Thymus (tissue), 11 donors: ENCODE measurements at regions not wholly inside any gene's neighbourhood (a gene's known extent, or its start where the extent isn't known, plus 50 kb on each side); places are given as distances from the start of the nearest gene placed in this dataset.
"Not testable (repeated sequence)": the region's sequence is repeated elsewhere in the genome, so short reads cannot be mapped to it uniquely, and the experiment has no call there.

Experiments used
- DNase-seq, 9 donors: peaks; one replicate each; pipeline ENCODE4 v3.0.0-alpha.2; 2013; ENCODE audit warnings: low spot score in 9 of 9, low read depth in 6 of 9, missing footprints in 1 of 9
- H3K27ac ChIP-seq, 2 donors: one replicate each; pipeline ENCODE4 v1.5.1; 2013; ENCODE audit warnings: control low read depth in 1 of 2, low read depth in 1 of 2, low read length in 1 of 2, mild to moderate bottlenecking in 1 of 2, moderate library complexity in 1 of 2
- H3K27me3 ChIP-seq, 2 donors: one replicate each; pipeline ENCODE4 v1.5.1; 2013; ENCODE audit warnings: low read length in 1 of 2; ENCODE audit not compliant: control insufficient read depth in 2 of 2, insufficient read depth in 1 of 2
- H3K36me3 ChIP-seq, 2 donors: one replicate each; pipeline ENCODE4 v1.5.1; 2013; ENCODE audit warnings: low read length in 1 of 2, mild to moderate bottlenecking in 1 of 2, moderate library complexity in 1 of 2; ENCODE audit not compliant: control insufficient read depth in 2 of 2, insufficient read depth in 2 of 2
- H3K4me1 ChIP-seq, 2 donors: one replicate each; pipeline ENCODE4 v1.5.1; 2013; ENCODE audit warnings: low read length in 2 of 2; ENCODE audit not compliant: control insufficient read depth in 2 of 2, insufficient read depth in 2 of 2
- H3K4me3 ChIP-seq, 2 donors: one replicate each; pipeline ENCODE4 v1.5.1; 2013; ENCODE audit warnings: low read length in 2 of 2, control low read depth in 1 of 2, mild to moderate bottlenecking in 1 of 2
- H3K9me3 ChIP-seq, 2 donors: one replicate each; pipeline ENCODE4 v1.5.1; 2013; ENCODE audit warnings: low read length in 1 of 2, mild to moderate bottlenecking in 1 of 2; ENCODE audit not compliant: control insufficient read depth in 2 of 2, insufficient read depth in 1 of 2
- WGBS: extraction: QIAGEN DNeasy Blood & Tissue Kit; methylation state at CpG from one replicate; pipeline ENCODE4 v1.1.7; 2013; 5-methylcytosine and 5-hydroxymethylcytosine counted together
- donor health status: healthy.

GRCh38 chr1:184170719-184171118 is 119.2 kb downstream of the TSEN15 start:
- H3K27me3 ChIP-seq, result no peaks in the 10 kb centered on the region
- no peaks in the 10 kb centered on the region for H3K9me3 ChIP-seq

GRCh38 chr1:184176058-184176457 is 124.5 kb downstream of the TSEN15 start:
- Histone ChIP-seq H3K27ac (no peak overlapping the region), H3K27me3 (no peaks in the 10 kb centered on the region), H3K9me3 (no peaks in the 10 kb centered on the region), H3K4me1 (no peaks in the 10 kb centered on the region), H3K4me3 (no peak overlapping the region), H3K36me3 (no peaks in the 10 kb centered on the region)
- 97% methylated on average over 2 of the region's 2 CpGs for WGBS
- no peak for DNase-seq

More at GRCh38 chr1:184170719-184171118, 119.2 kb downstream of the TSEN15 start:
- no peaks in the 10 kb centered on the region for H3K36me3 ChIP-seq
- no peak overlapping the region for H3K27ac ChIP-seq
- no peak for DNase-seq
- H3K4me3 ChIP-seq, result no peak overlapping the region
- H3K4me1 ChIP-seq, result no peaks in the 10 kb centered on the region

- H3K36me3 ChIP-seq, result no peaks in the 10 kb centered on the region
- H3K4me1 ChIP-seq, result no peaks in the 10 kb centered on the region
- H3K4me3 ChIP-seq, result no peak overlapping the region
- H3K27me3 ChIP-seq, result no peaks in the 10 kb centered on the region
- peaks cover 0 to 3% of the 10 kb centered on the region in 2 donors for H3K9me3 ChIP-seq
- WGBS, result 99% methylated on average over 2 of the region's 2 CpGs
- no peak overlapping the region for H3K27ac ChIP-seq
- DNase-seq, result no peak
These were observed 129.5 kb downstream of the TSEN15 start for GRCh38 chr1:184181044-184181443.

GRCh38 chr1:184183919-184184318 is 132.4 kb downstream of the TSEN15 start:
- H3K36me3 ChIP-seq, result no peaks in the 10 kb centered on the region
- H3K27ac ChIP-seq, result no peak overlapping the region
- WGBS, result 96% methylated on average over 3 of the region's 3 CpGs
- no peak for DNase-seq
- H3K4me3 ChIP-seq, result no peak overlapping the region
- H3K27me3 ChIP-seq, result no peaks in the 10 kb centered on the region
- peaks cover 0 to 3% of the 10 kb centered on the region in 2 donors for H3K9me3 ChIP-seq
- no peaks in the 10 kb centered on the region for H3K4me1 ChIP-seq

GRCh38 chr1:184184614-184185013 is 133.1 kb downstream of the TSEN15 start:
- not testable (repeated sequence) for DNase-seq, H3K9me3 ChIP-seq, H3K4me1 ChIP-seq, H3K4me3 ChIP-seq, H3K27ac ChIP-seq, H3K27me3 ChIP-seq, H3K36me3 ChIP-seq
- 100% methylated on average over 3 of the region's 3 CpGs for WGBS

GRCh38 chr1:184185347-184185746 is 133.8 kb downstream of the TSEN15 start:
- Histone ChIP-seq H3K4me3 (no peak overlapping the region), H3K9me3 (peaks cover 0 to 3% of the 10 kb centered on the region in 2 donors), H3K4me1 (no peaks in the 10 kb centered on the region), H3K36me3 (no peaks in the 10 kb centered on the region), H3K27me3 (no peaks in the 10 kb centered on the region), H3K27ac (no peak overlapping the region)
- WGBS, result 84% methylated on average over 3 of the region's 3 CpGs
- DNase-seq, result no peak

- Histone ChIP-seq H3K27ac (no peak overlapping the region), H3K27me3 (peaks cover 0 to 1% of the 10 kb centered on the region in 2 donors), H3K36me3 (no peaks in the 10 kb centered on the region), H3K4me1 (no peaks in the 10 kb centered on the region), H3K9me3 (peaks cover 0 to 3% of the 10 kb centered on the region in 2 donors), H3K4me3 (no peak overlapping the region)
- DNase-seq, result no peak
These were observed 134.6 kb downstream of the TSEN15 start for GRCh38 chr1:184186167-184186566.

- H3K36me3 ChIP-seq, result no peaks in the 10 kb centered on the region
These were observed 135.6 kb downstream of the TSEN15 start for GRCh38 chr1:184187097-184187496.

GRCh38 chr1:184188037-184188436 is 136.5 kb downstream of the TSEN15 start:
- peaks cover 0 to 3% of the 10 kb centered on the region in 2 donors for H3K9me3 ChIP-seq
- DNase-seq, result no peak
- no peak overlapping the region for H3K4me3 ChIP-seq
- H3K27ac ChIP-seq, result no peak overlapping the region
- H3K27me3 ChIP-seq, result peaks cover 0 to 2% of the 10 kb centered on the region in 2 donors
- H3K36me3 ChIP-seq, result no peaks in the 10 kb centered on the region
- no peaks in the 10 kb centered on the region for H3K4me1 ChIP-seq
- 89% methylated on average over 2 of the region's 2 CpGs for WGBS

More at GRCh38 chr1:184187097-184187496, 135.6 kb downstream of the TSEN15 start:
- Histone ChIP-seq H3K9me3 (peaks cover 0 to 3% of the 10 kb centered on the region in 2 donors), H3K27ac (no peak overlapping the region), H3K27me3 (peaks cover 0 to 2% of the 10 kb centered on the region in 2 donors), H3K4me3 (no peak overlapping the region), H3K4me1 (no peaks in the 10 kb centered on the region)
- DNase-seq, result no peak
- WGBS, result 80% methylated on average over 3 of the region's 3 CpGs

GRCh38 chr1:184189361-184189760 is 137.8 kb downstream of the TSEN15 start:
- H3K27ac ChIP-seq, result no peak overlapping the region
- DNase-seq, result no peak
- no peaks in the 10 kb centered on the region for H3K4me1 ChIP-seq
- peaks cover 0 to 3% of the 10 kb centered on the region in 2 donors for H3K9me3 ChIP-seq
- H3K36me3 ChIP-seq, result no peaks in the 10 kb centered on the region
- H3K27me3 ChIP-seq, result peaks cover 0 to 2% of the 10 kb centered on the region in 2 donors
- no peak overlapping the region for H3K4me3 ChIP-seq
